GM10248 (cell line): ENCODE measurements at regions not wholly inside any gene's neighbourhood (a gene's known extent, or its start where the extent isn't known, plus 50 kb on each side); places are given as distances from the start of the nearest gene placed in this dataset.

Experiments
- CTCF ChIA-PET: fragments of 300-600 bp; sonication (Branson Sonifier 250); formaldehyde crosslinking; extraction: SDS; loops from one replicate; lab custom pipeline; 2021; ENCODE audit warnings: antibody characterized with exemption; lab: Yijun Ruan, JAX
- POLR2A ChIA-PET: fragments of 350-650 bp; sonication (Branson Sonifier 250); formaldehyde crosslinking; extraction: SDS; loops from one replicate; lab custom pipeline; 2020; ENCODE audit warnings: antibody characterized with exemption; lab: Yijun Ruan, JAX
- DNase-seq: peaks from one replicate; pipeline ENCODE4 v3.0.0; 2012; ENCODE audit errors: extremely low spot score
- TF ChIP-seq, protein P1 (sequence below): IDR thresholded peaks from 2 replicates; pipeline ENCODE4 v1.5.1; 2012; ENCODE audit warnings: mild to moderate bottlenecking, low read depth; ENCODE audit errors: extremely low read depth, missing control alignments, control extremely low read depth

DNA sequence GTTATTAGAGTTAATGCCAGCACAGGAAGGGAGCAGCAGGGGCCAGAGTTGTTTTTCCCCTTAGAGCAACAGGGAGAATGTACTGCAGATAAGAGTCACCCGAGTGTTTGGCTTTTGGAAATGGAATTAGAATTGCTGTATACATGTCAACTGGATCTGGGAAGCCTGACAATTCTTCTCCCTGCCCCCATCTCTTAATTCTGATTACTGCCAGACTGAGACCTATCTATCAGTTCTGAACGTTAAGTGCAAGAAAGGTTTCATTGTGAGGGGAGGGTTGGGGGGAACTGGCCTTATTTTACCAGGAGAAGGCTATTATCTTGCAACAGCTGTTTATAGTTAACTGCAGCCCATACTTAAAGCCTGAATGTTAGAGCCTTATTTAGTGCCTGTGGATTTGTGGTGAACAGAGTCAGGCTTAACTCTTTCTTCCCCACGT, 424.5 kb upstream of the CDH11 start:
- TF ChIP-seq, protein P1, sequence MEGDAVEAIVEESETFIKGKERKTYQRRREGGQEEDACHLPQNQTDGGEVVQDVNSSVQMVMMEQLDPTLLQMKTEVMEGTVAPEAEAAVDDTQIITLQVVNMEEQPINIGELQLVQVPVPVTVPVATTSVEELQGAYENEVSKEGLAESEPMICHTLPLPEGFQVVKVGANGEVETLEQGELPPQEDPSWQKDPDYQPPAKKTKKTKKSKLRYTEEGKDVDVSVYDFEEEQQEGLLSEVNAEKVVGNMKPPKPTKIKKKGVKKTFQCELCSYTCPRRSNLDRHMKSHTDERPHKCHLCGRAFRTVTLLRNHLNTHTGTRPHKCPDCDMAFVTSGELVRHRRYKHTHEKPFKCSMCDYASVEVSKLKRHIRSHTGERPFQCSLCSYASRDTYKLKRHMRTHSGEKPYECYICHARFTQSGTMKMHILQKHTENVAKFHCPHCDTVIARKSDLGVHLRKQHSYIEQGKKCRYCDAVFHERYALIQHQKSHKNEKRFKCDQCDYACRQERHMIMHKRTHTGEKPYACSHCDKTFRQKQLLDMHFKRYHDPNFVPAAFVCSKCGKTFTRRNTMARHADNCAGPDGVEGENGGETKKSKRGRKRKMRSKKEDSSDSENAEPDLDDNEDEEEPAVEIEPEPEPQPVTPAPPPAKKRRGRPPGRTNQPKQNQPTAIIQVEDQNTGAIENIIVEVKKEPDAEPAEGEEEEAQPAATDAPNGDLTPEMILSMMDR: no peak
- POLR2A ChIA-PET: no interaction called here
- DNase-seq: no peak
- CTCF ChIA-PET: no interaction called here

DNA sequence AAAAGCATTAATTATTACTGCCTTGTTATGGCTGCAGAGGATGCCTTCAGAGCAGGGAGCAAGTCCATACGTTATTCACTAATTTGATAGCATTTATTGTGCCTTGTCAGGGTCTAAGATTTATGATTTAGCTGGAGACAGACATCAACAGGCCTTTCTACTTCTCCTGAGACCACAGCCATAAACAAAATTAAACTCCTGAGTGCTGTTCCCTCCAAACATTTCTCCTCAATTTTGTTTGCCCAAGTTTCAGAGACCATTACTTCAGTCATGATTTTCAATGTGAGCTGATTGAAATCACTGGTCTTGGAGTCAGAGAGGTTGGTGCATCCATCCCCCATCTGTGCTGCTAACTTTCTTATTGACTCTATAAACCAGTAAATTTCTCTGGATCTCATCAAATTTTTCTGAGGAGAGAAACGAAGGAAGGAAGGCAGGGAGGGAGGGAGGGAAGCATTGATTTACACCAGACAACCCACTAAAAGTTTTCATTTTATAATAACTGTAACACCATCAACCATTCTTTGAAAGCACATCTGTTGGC, 423.6 kb upstream of the CDH11 start:
- TF ChIP-seq, protein P1: no peak
- ChIA-PET CTCF (no interaction called here), POLR2A (no interaction called here)
- DNase-seq: no peak

- ChIA-PET CTCF (no interaction called here), POLR2A (no interaction called here)
- TF ChIP-seq, protein P1: no peak
- no peak for DNase-seq
Observed at GRCh38 chr16:65543781-65544740, 422.2 kb upstream of the CDH11 start.

DNA sequence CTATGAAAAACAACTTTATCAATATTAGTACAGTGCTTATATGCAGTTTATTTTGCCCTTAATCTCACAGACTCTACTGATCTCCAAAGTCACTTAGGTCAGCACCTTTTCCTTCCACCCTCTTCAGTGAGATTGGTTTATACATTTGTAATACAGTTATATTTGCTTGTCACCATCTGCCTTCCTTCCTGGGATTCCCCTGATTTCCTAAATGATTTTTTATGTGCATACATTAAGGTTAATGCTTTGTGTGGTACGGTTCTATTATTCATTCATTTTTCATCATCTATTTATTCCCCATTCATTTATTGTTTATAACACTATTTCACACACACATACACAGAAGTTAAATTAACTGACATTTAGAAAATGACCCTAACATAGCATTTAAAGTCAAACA, 419.8 kb upstream of the CDH11 start:
- ChIA-PET POLR2A (no interaction called here), CTCF (no interaction called here)
- TF ChIP-seq, protein P1: no peak
- DNase-seq: no peak

DNA sequence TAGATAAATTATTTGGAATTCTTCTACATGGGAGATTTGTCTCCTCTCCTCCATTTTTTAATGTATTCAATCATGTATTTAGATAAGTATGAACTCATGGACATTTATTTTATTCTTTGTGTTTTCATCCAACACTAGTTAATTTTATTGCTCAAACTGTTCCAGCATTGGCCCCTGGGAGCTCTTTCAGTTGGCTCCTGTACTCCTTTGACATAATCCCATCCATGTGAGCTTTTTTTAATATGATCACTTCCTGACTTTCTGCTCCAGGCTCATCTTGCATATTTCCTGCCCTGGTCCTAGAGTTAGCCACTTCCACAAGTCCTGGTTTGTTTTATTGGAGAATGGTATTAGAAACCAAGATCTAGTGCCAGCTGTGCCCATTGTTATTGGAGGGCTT, 419.0 kb upstream of the CDH11 start:
- DNase-seq: no peak
- CTCF ChIA-PET: no interaction called here
- POLR2A ChIA-PET: no interaction called here
- TF ChIP-seq, protein P1: no peak

- TF ChIP-seq, protein P1: no peak
- DNase-seq: no peak
- POLR2A ChIA-PET: no interaction called here
- CTCF ChIA-PET: interaction anchor here (1.8 kb wide), 1 partner anchor 9 kb away, joined by 5 read pairs; no protein-coding TSS in a partner anchor
Observed at GRCh38 chr16:65538976-65539375, 417.1 kb upstream of the CDH11 start.
